AG04449 (cell line): ENCODE measurements at regions not wholly inside any gene's neighbourhood (a gene's known extent, or its start where the extent isn't known, plus 50 kb on each side); places are given as distances from the start of the nearest gene placed in this dataset.

Experiments used
- CTCF ChIA-PET: fragments of 350-600 bp; formaldehyde crosslinking; extraction: SDS; loops from one replicate; lab custom pipeline; 2021; ENCODE audit warnings: antibody characterized with exemption; lab: Yijun Ruan, JAX
- POLR2A ChIA-PET: fragments of 400-600, 350-600 bp; formaldehyde crosslinking; extraction: SDS; loops from one replicate; lab custom pipeline; 2020; ENCODE audit warnings: antibody characterized with exemption, inconsistent platforms; lab: Yijun Ruan, JAX
- DNase-seq: peaks from one replicate; pipeline ENCODE4 v3.0.0-alpha.2; 2010; ENCODE audit warnings: low read depth, low spot score
- H3K4me3 ChIP-seq: 2 replicates; pipeline ENCODE4 v1.5.1; 2011; ENCODE audit warnings: low read depth, mild to moderate bottlenecking, control low read depth, low read length
- CTCF ChIP-seq: IDR thresholded peaks from one replicate; pipeline ENCODE4 v1.5.1; 2011; ENCODE audit warnings: mild to moderate bottlenecking, moderate library complexity, low read length, control low read depth, inconsistent platforms; ENCODE audit not compliant: insufficient read depth; ENCODE audit errors: missing control alignments

- no peak for TF ChIP-seq CTCF
- H3K4me3 ChIP-seq: no peak overlapping the region
- POLR2A ChIA-PET: no interaction called here
- DNase-seq: no peak
- CTCF ChIA-PET: no interaction called here
Observed at GRCh38 chr13:86954341-86954740, 716.8 kb upstream of the SLITRK5 start.

- TF ChIP-seq CTCF: no peak
- ChIA-PET POLR2A (no interaction called here), CTCF (no interaction called here)
- no peak for DNase-seq
- H3K4me3 ChIP-seq: no peak overlapping the region
Observed at GRCh38 chr13:86960876-86961275, 710.3 kb upstream of the SLITRK5 start.

GRCh38 chr13:86974251-86974994 lies 696.7 kb upstream of the SLITRK5 start:
- POLR2A ChIA-PET: no interaction called here
- DNase-seq: no peak
- no peak overlapping the region for H3K4me3 ChIP-seq
- CTCF ChIA-PET: no interaction called here
- no peak for TF ChIP-seq CTCF

GRCh38 chr13:86974995-86975328 lies 696.2 kb upstream of the SLITRK5 start:
- no peak overlapping the region for H3K4me3 ChIP-seq
- no peak for TF ChIP-seq CTCF
- POLR2A ChIA-PET: no interaction called here
- CTCF ChIA-PET: no interaction called here
- DNase-seq: no peak

GRCh38 chr13:86976521-86977324 lies 694.4 kb upstream of the SLITRK5 start:
- H3K4me3 ChIP-seq: no peak overlapping the region
- no peak for DNase-seq
- ChIA-PET CTCF (no interaction called here), POLR2A (no interaction called here)
- no peak for TF ChIP-seq CTCF

GRCh38 chr13:86986448-86986847 lies 684.7 kb upstream of the SLITRK5 start:
- H3K4me3 ChIP-seq: no peak overlapping the region
- no peak for TF ChIP-seq CTCF
- DNase-seq: no peak
- ChIA-PET CTCF (no interaction called here), POLR2A (no interaction called here)
